IMR-90 (cell line): ENCODE measurements at regions not wholly inside any gene's neighbourhood (a gene's known extent, or its start where the extent isn't known, plus 50 kb on each side); places are given as distances from the start of the nearest gene placed in this dataset.

Experiments
- ATAC-seq: fragments of 200-7000 bp; cut with Tn5 transposase; 2 replicates; pipeline ENCODE4 v1.9.1; 2020; ENCODE audit warnings: low read depth, mild to moderate bottlenecking, moderate library complexity
- BruUV-seq: library from RNA; stranded (reverse); fragments of 400-500 nt; replicated peaks from 2 replicates; lab custom pipeline; 2021; lab: Mats Ljungman, UMichigan
- CTCF ChIA-PET: fragments of 300-600 bp; formaldehyde crosslinking; extraction: SDS; loops from one replicate; lab custom pipeline; 2021; ENCODE audit warnings: antibody characterized with exemption; lab: Yijun Ruan, JAX
- POLR2A ChIA-PET: fragments of 300-600 bp; sonication (Branson Sonifier 250); formaldehyde crosslinking; loops from one replicate; lab custom pipeline; 2022; ENCODE audit warnings: antibody characterized with exemption; ENCODE audit not compliant: unreplicated experiment; lab: Charles Lee
- DNase-seq: peaks from one replicate; pipeline ENCODE4 v3.0.0; 2013
- H2AFZ ChIP-seq: replicated peaks from 2 replicates; pipeline ENCODE3; 2013; ENCODE audit warnings: low read length, mild to moderate bottlenecking; ENCODE audit not compliant: poor library complexity
- H2AK5ac ChIP-seq: 2 replicates; pipeline ENCODE4 v1.6.1; 2013; ENCODE audit warnings: low read depth, low read length, inconsistent platforms
- H2AK9ac ChIP-seq: replicated peaks from 2 replicates; pipeline ENCODE3; 2013; ENCODE audit warnings: mild to moderate bottlenecking, low read depth, low read length, moderate library complexity; ENCODE audit not compliant: poor library complexity
- H2BK120ac ChIP-seq: 2 replicates; pipeline ENCODE4 v1.6.1; 2013; ENCODE audit warnings: low read depth, low read length, inconsistent platforms
- H2BK15ac ChIP-seq: 3 replicates; pipeline ENCODE4 v1.6.1; 2013; ENCODE audit warnings: low read depth, low read length, inconsistent platforms
- H2BK20ac ChIP-seq: 2 replicates; pipeline ENCODE4 v1.6.1; 2013; ENCODE audit warnings: low read depth, mild to moderate bottlenecking, inconsistent platforms, low read length, moderate library complexity
- H2BK5ac ChIP-seq: 2 replicates; pipeline ENCODE4 v1.6.1; 2013; ENCODE audit warnings: mild to moderate bottlenecking, low read depth, low read length, inconsistent platforms; ENCODE audit not compliant: poor library complexity, severe bottlenecking
- H3K14ac ChIP-seq: replicated peaks from 2 replicates; pipeline ENCODE4 v1.6.1; 2013; ENCODE audit warnings: low read depth, low read length, inconsistent platforms
- H3K18ac ChIP-seq: 2 replicates; pipeline ENCODE4 v1.6.1; 2013; ENCODE audit warnings: low read depth, low read length, control low read depth
- H3K23ac ChIP-seq: 2 replicates; pipeline ENCODE4 v1.6.1; 2013; ENCODE audit warnings: low read depth, low read length, inconsistent platforms
- H3K27ac ChIP-seq: 2 replicates; pipeline ENCODE4 v1.5.1; 2013; ENCODE audit warnings: mild to moderate bottlenecking, control low read depth, low read length; ENCODE audit not compliant: insufficient read depth
- H3K27me3 ChIP-seq: 2 replicates; pipeline ENCODE4 v1.6.1; 2013; ENCODE audit warnings: low read length; ENCODE audit not compliant: control insufficient read depth, insufficient read depth
- H3K36me3 ChIP-seq: 2 replicates; pipeline ENCODE4 v1.6.1; 2013; ENCODE audit warnings: low read length, mixed read lengths; ENCODE audit not compliant: control insufficient read depth, insufficient read depth
- H3K4ac ChIP-seq: 2 replicates; pipeline ENCODE4 v1.6.1; 2013; ENCODE audit warnings: low read depth, low read length, inconsistent platforms
- H3K4me1 ChIP-seq: 2 replicates; pipeline ENCODE4 v1.6.1; 2013; ENCODE audit warnings: low read length, mixed read lengths; ENCODE audit not compliant: control insufficient read depth, insufficient read depth
- H3K4me2 ChIP-seq: 2 replicates; pipeline ENCODE4 v1.6.1; 2013; ENCODE audit warnings: low read depth, mild to moderate bottlenecking, control low read depth, low read length, moderate library complexity
- H3K4me3 ChIP-seq: 2 replicates; pipeline ENCODE4 v1.5.1; 2013; ENCODE audit warnings: low read depth, mild to moderate bottlenecking, control low read depth, low read length, moderate library complexity; ENCODE audit not compliant: insufficient read depth
- H3K56ac ChIP-seq: 2 replicates; pipeline ENCODE4 v1.6.1; 2013; ENCODE audit warnings: low read length, inconsistent platforms; ENCODE audit not compliant: insufficient read depth; ENCODE audit errors: extremely low read depth
- H3K79me1 ChIP-seq, 2 experiments: 2 replicates each; pipeline ENCODE4 v1.6.1; 2013; ENCODE audit warnings: low read length in 2 of 2, inconsistent platforms in 1 of 2, low read depth in 1 of 2
- H3K9ac ChIP-seq: 2 replicates; pipeline ENCODE4 v1.6.1; 2013; ENCODE audit warnings: low read depth, low read length, control low read depth
- H3K9me1 ChIP-seq: 2 replicates; pipeline ENCODE4 v1.6.1; 2013; ENCODE audit warnings: low read length, inconsistent platforms; ENCODE audit not compliant: insufficient read depth
- H3K9me3 ChIP-seq: 2 replicates; pipeline ENCODE4 v1.6.1; 2013; ENCODE audit warnings: low read length; ENCODE audit not compliant: control insufficient read depth, insufficient read depth
- H4K20me1 ChIP-seq: 2 replicates; pipeline ENCODE4 v1.6.1; 2013; ENCODE audit warnings: low read length, inconsistent platforms; ENCODE audit not compliant: insufficient read depth
- H4K5ac ChIP-seq: 2 replicates; pipeline ENCODE4 v1.6.1; 2013; ENCODE audit warnings: mild to moderate bottlenecking, low read depth, low read length, control low read depth
- H4K8ac ChIP-seq, 2 experiments: 2 replicates each; pipeline ENCODE4 v1.6.1; 2013; ENCODE audit warnings: low read depth in 2 of 2, low read length in 2 of 2, control low read depth in 1 of 2, inconsistent platforms in 1 of 2
- H4K91ac ChIP-seq: 2 replicates; pipeline ENCODE4 v1.6.1; 2013; ENCODE audit warnings: low read depth, low read length, inconsistent platforms; ENCODE audit not compliant: insufficient read depth
- BHLHE40 ChIP-seq: fragments of 150-350 bp; IDR thresholded peaks from 2 replicates; pipeline ENCODE4 v1.6.1; 2016; ENCODE audit warnings: mild to moderate bottlenecking, low read depth, low read length
- CEBPB ChIP-seq: IDR thresholded peaks from 2 replicates; pipeline ENCODE4 v1.6.1; 2012; ENCODE audit warnings: low read depth, low read length, improper control_type of control experiment
- CHD1 ChIP-seq: IDR thresholded peaks from 2 replicates; pipeline ENCODE4 v1.6.1; 2012; ENCODE audit warnings: low read depth, low read length, improper control_type of control experiment
- CTCF ChIP-seq: conservative IDR thresholded peaks from 2 replicates; pipeline ENCODE4 v1.5.1; 2012; ENCODE audit warnings: mild to moderate bottlenecking, low read depth, low read length, improper control_type of control experiment
- ELK1 ChIP-seq: fragments of 150-350 bp; IDR thresholded peaks from 2 replicates; pipeline ENCODE4 v1.6.1; 2016; ENCODE audit warnings: low read depth, mild to moderate bottlenecking, low read length, moderate library complexity, borderline replicate concordance
- FOS ChIP-seq: fragments of 150-350 bp; IDR thresholded peaks from 2 replicates; pipeline ENCODE4 v1.6.1; 2016; ENCODE audit warnings: low read depth, low read length
- MAFK ChIP-seq: IDR thresholded peaks from 2 replicates; pipeline ENCODE4 v1.6.1; 2012; ENCODE audit warnings: low read depth, low read length, improper control_type of control experiment
- MAZ ChIP-seq: IDR thresholded peaks from 2 replicates; pipeline ENCODE4 v1.6.1; 2012; ENCODE audit warnings: low read depth, mild to moderate bottlenecking, low read length, improper control_type of control experiment, moderate library complexity, borderline replicate concordance
- MXI1 ChIP-seq: IDR thresholded peaks from 2 replicates; pipeline ENCODE4 v1.6.1; 2012; ENCODE audit warnings: low read depth, mild to moderate bottlenecking, low read length, moderate library complexity, borderline replicate concordance
- NFE2L2 ChIP-seq: fragments of 150-350 bp; IDR thresholded peaks from 2 replicates; pipeline ENCODE4 v1.6.1; 2016; ENCODE audit warnings: low read depth, mild to moderate bottlenecking, low read length
- POLR2A ChIP-seq: IDR thresholded peaks from 2 replicates; pipeline ENCODE4 v1.6.1; 2012; ENCODE audit warnings: mild to moderate bottlenecking, low read depth, low read length
- RAD21 ChIP-seq: IDR thresholded peaks from 2 replicates; pipeline ENCODE4 v1.6.1; 2012; ENCODE audit warnings: low read length, improper control_type of control experiment
- RCOR1 ChIP-seq: IDR thresholded peaks from 2 replicates; pipeline ENCODE4 v1.6.1; 2012; ENCODE audit warnings: mild to moderate bottlenecking, low read length, improper control_type of control experiment; ENCODE audit not compliant: insufficient replicate concordance
- RFX5 ChIP-seq: IDR thresholded peaks from 2 replicates; pipeline ENCODE4 v1.8.0; 2012; ENCODE audit warnings: low read depth, mild to moderate bottlenecking, low read length, moderate library complexity
- SMC3 ChIP-seq: fragments of 150-350 bp; IDR thresholded peaks from 2 replicates; pipeline ENCODE4 v1.6.1; 2016; ENCODE audit warnings: low read depth, mild to moderate bottlenecking, antibody characterized with exemption, low read length, moderate library complexity
- WGBS, 2 experiments: methylation state at CpG; one replicate each; pipeline versions ENCODE4 v1.1.5 to v1.1.7; 2013; ENCODE audit warnings: missing lambda C conversion rate in 2 of 2; ENCODE audit not compliant: insufficient read length in 1 of 2; ENCODE audit errors: extremely low coverage in 2 of 2; 5-methylcytosine and 5-hydroxymethylcytosine counted together
- dilution Hi-C: fragments of 300-500 bp; cut with HindIII; formaldehyde crosslinking; loops from one replicate; pipeline ENCODE4 v1.14.3; 2018; ENCODE audit warnings: low sequenced_read_pairs; ENCODE audit not compliant: unreplicated experiment
- in situ Hi-C: fragments of 300-500 bp; cut with MboI; formaldehyde crosslinking; loops from 3 replicates; pipeline ENCODE4 v1.14.3; 2019; ENCODE audit warnings: low sequenced_read_pairs, inconsistent platforms, mixed read lengths
- intact Hi-C: fragments of 100-400 bp; cut with micrococcal nuclease; formaldehyde crosslinking; loops from 2 replicates; pipeline ENCODE4 v1.10.0; 2022
- TF ChIP-seq, protein P1 (sequence below): fragments of 150-350 bp; IDR thresholded peaks from 2 replicates; pipeline ENCODE4 v1.6.1; 2017; ENCODE audit warnings: mild to moderate bottlenecking, antibody characterized with exemption, low read length, low read depth

GRCh38 chr5:123929055-123929474, 417.1 kb downstream of the CSNK1G3 start:
- BruUV-seq = no TSS peak

More at GRCh38 chr5:123929055-123929474, 417.1 kb downstream of the CSNK1G3 start:
- dilution Hi-C loops = no loop called here
- Histone ChIP-seq H3K79me1 (no peaks in the 10 kb centered on the region), H3K4me1 (no peaks in the 10 kb centered on the region), H2BK5ac (no peak overlapping the region), H3K27ac (no peak overlapping the region), H3K23ac (no peak overlapping the region), H2BK120ac (no peak overlapping the region), H4K91ac (no peak overlapping the region), H2AK5ac (no peak overlapping the region), H3K14ac (no peak overlapping the region), H2BK15ac (no peak overlapping the region), H3K4ac (no peak overlapping the region), H3K36me3 (no peaks in the 10 kb centered on the region), H3K9ac (no peak overlapping the region), H3K9me1 (no peaks in the 10 kb centered on the region), H2BK20ac (no peak overlapping the region), H2AK9ac (no peak overlapping the region), H3K4me2 (no peak overlapping the region), H3K27me3 (no peaks in the 10 kb centered on the region), H2AFZ (no peak overlapping the region), H3K4me3 (no peak overlapping the region), H3K9me3 (no peaks in the 10 kb centered on the region), H3K56ac (no peak overlapping the region), H4K5ac (no peak overlapping the region), H3K18ac (no peak overlapping the region), H4K20me1 (no peaks in the 10 kb centered on the region), H4K8ac (no peak overlapping the region)
- no peak for ATAC-seq
- in situ Hi-C loops = no loop called here
- ChIA-PET CTCF (no interaction called here), POLR2A (no interaction called here)
- intact Hi-C loops = no loop called here
- no CpG with 5 or more reads among the region's 1 CpG for WGBS, 2 experiments
- TF ChIP-seq NFE2L2 = no peak
- no peak for TF ChIP-seq MAZ
- no peak for TF ChIP-seq SMC3
- TF ChIP-seq CEBPB = no peak
- no peak for TF ChIP-seq RAD21
- no peak for TF ChIP-seq FOS
- TF ChIP-seq BHLHE40 = no peak
- no peak for TF ChIP-seq MXI1
- TF ChIP-seq POLR2A = no peak
- TF ChIP-seq MAFK = no peak
- TF ChIP-seq, protein P1, sequence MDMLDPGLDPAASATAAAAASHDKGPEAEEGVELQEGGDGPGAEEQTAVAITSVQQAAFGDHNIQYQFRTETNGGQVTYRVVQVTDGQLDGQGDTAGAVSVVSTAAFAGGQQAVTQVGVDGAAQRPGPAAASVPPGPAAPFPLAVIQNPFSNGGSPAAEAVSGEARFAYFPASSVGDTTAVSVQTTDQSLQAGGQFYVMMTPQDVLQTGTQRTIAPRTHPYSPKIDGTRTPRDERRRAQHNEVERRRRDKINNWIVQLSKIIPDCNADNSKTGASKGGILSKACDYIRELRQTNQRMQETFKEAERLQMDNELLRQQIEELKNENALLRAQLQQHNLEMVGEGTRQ = no peak
- TF ChIP-seq CHD1 = no peak
- TF ChIP-seq CTCF = no peak
- TF ChIP-seq RFX5 = no peak
- no peak for TF ChIP-seq RCOR1
- no peak for TF ChIP-seq ELK1
- no peak for DNase-seq
